AG08395 (cell line): ENCODE measurements at regions not wholly inside any gene's neighbourhood (a gene's known extent, or its start where the extent isn't known, plus 50 kb on each side); places are given as distances from the start of the nearest gene placed in this dataset.
A peak's percentile ranks its signal among the peaks of the same experiment; 100 is the strongest.

Source experiments
- DNase-seq: peaks from one replicate; pipeline ENCODE4 v3.0.0; 2012; ENCODE audit warnings: mixed read lengths, low spot score

DNA sequence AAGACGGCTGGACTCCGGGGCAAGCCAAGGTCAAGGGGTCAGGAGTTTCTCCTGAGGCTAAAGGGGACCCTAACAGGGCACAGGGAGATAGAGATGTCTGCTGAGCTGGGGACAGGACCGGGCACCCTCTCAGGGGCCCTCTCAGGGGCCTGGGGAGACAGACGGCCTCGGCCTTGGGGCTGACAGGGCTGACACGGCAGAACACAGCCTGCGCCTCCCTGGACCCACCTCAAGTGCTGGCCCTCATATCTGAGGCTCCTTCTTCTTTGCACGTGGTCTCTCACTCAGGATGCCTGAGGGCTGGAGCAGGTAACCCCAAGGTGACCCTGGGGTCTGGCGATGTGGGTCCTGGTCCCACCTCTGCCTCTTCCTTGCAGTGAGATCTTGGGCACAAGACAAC lies 186.9 kb upstream of the TNRC6C start:
- no peak for DNase-seq

DNA sequence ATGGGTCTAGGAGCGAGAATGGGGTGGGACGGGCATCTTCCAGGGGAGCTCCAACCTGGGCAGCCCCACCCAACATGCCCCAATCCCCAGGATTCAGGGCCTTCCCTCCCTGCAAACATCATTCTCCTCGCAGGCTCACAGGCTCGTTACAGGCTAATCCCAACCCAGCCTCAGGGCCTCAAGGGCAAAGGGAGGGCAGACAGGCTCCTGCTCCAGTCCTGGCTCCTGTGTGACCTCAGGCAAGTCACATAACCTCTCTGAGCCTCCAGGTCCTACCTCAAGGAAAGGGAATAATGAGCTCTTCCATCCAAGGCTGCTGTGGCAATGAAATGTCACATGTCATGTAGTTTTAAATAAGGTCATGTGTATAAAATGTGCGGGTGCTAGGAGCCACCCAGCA lies 186.5 kb upstream of the TNRC6C start:
- no peak for DNase-seq

DNA sequence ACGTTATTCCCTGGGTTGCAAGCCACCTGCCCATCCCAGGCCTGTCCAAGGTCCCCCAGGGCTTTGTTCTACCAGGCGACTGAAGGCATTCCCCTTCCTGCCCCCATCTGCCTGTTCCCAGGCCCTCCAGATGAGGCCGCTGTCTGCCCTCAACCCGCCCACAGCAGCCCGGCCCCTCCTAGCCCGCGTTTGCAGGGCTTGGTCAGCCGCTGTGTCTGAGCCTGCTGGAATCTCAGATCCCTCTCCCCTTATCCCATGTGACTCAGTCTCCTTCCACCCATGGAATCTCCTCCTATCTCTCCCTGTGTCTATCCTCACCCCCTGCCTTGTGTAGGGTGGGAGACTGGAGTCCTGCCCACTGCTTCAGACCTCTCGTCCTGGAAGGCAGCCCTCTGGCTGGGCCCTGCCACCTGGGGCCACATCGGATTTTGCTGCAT lies 186.0 kb upstream of the TNRC6C start:
- DNase-seq: peak; percentile 20

DNA sequence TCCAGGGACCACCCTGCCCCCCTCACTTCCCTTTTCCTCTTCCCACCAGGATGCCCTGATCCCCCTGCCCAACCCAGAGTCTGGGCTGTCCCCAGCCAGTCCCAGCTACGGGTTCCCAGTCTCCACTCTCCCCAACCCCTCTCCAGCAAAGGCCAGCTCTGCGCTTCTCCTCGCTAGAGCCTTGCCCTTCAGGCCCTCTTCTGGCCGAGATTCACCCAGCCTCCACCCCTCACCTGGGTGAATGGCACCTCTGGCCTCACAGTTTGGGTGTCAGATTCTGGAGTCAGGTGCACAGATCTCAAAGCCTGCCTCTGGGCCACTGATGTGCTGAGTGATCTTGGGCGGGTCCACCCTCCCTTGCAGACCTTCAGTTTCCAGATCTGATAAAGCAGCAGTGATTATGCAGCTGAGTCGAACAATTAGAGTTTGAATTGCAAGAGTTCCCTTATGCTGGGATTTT lies 185.6 kb upstream of the TNRC6C start:
- no peak for DNase-seq

DNA sequence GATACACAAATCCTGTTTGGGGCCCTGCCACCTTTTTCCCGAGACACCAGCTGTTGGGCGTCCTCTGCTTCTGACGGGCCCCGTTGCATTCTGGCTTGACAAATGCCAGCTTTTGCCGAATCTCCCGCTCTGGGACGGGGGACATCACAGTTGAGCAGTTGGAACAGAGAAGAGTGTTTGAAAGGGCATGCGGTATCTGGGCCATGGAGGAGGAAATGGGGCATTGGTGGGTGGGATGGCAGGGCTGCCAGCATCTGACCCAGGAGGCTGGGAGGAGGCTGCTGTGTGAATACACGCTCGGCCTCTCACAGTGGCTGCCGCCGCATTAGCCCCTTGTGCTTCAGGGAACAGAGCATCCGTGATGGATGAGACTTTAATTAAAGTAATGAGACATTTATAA lies 184.3 kb upstream of the TNRC6C start:
- DNase-seq: no peak

- peak; percentile 27 for DNase-seq
Measured at GRCh38 chr17:77778636-77779489, 179.6 kb upstream of the TNRC6C start.

- no peak for DNase-seq
Measured at GRCh38 chr17:77779711-77780539, 178.6 kb upstream of the TNRC6C start.

- no peak for DNase-seq
Measured at GRCh38 chr17:77781536-77781935, 177.0 kb upstream of the TNRC6C start.

DNA sequence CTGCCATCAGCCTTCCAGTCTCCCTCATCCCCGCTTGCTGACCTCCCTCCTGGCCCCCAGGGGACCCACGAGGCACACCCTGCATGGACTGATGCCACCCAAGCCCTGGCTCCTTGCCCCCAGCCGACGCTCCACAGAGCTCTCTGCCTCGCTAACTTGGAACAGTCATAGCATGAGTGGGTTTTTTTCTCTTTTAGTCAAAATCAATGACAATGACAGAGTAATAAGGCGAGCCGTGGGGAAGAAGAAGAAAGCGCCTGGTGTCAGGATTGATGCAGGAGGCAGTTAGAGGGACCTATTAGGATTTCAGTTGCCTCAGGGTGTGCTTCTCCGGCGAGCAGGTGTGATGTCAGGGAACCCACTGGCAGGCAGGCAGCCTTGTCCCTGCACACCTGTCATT lies 176.3 kb upstream of the TNRC6C start:
- DNase-seq: no peak

GRCh38 chr17:77782611-77783010 lies 175.9 kb upstream of the TNRC6C start:
- no peak for DNase-seq

DNA sequence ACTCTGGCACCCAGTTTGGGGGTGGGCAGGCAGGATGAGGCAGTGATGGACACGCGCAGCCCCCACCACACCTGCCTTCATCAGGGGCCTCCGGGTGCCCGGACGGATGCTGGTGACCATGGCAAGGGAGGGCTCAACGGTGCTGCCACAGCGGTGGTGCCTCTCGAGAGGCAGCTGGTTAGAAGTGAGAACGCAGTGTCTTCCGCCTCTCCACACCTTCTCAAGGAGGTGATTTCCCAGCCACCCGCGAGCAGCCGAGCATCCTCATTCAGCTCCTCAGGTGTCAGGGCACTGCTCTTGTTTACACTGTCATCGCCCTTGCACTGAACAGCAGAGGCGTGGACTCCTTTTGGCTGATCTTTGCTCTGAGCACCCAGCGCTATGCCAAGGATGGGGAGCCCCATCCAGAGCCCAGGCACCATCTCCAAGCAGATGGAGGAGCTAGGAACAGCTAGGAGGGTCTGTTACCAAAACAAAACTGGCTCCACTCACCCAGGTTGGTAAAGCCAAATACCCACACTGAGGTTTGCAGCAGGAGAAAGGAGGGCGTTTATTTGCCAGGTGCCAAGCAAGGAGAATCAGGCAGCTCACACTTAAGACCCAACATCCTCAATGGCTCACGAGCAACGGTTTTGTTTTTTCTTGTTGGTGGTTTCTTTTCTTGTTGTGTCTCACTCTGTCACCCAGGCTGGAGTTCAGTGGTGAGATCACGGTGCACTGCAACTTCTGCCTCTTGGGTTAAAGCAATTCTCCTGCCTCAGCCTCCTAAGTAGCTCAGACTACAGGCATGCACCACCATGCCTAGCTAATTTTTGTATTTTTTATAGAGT lies 174.3 kb upstream of the TNRC6C start:
- no peak for DNase-seq

- no peak for DNase-seq
Measured at GRCh38 chr17:77785312-77785905, 173.1 kb upstream of the TNRC6C start.

DNA sequence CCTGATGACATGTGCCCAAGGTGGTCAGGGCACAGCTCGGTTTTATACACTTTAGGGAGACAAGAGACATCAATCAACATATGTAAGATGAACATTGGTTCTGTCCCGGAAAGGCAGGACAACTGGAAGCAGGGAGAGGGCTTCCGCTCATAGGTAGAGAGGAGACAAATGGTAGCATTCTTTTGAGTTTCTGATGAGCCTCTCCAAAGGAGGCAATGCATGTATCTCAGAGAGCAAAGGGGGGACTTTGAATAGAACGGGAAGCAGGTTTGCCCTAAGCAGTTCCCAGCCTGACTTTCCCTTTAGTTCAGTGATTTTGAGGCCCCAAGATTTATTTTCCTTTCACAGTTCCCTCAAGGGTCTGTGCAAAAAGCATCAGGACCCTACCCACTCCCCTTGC lies 172.4 kb upstream of the TNRC6C start:
- DNase-seq: no peak

- DNase-seq: peak; percentile 28
Measured at GRCh38 chr17:77786740-77787505, 171.6 kb upstream of the TNRC6C start.

GRCh38 chr17:77790143-77790829 lies 168.2 kb upstream of the TNRC6C start:
- no peak for DNase-seq

DNA sequence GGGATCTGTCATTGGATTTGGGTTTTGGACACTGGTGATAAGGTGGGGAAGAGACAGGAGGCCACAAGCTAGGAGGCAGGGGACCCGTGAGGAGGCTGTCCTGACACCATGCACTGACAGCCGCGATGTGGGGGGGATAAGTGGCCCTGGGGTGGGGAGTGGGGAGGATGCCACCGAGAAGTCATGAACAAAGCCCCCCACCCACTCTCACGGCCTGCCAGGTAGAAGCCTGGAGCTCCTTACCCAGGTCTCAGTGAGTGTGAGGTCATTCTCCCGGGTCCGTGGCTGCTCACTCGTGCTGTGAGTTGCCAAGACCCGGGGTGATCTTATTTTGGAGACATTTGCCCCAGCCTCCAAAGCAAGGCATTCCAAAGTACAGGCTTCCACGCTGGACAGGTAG lies 165.9 kb upstream of the TNRC6C start:
- no peak for DNase-seq

- DNase-seq: no peak
Measured at GRCh38 chr17:77793146-77793970, 165.1 kb upstream of the TNRC6C start.

DNA sequence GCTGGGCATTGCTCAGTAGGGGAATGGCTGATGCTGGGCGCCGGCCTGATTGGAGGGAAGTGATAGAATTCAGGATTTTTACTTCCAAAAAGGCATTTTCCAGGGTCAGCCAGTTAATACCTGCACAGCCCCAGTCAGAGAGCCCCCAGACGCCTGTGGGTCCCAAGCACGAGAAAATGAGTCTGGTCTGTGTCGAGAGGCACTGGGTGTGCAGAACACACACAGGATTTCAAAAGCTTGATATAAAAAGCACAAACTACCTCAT lies 164.6 kb upstream of the TNRC6C start:
- no peak for DNase-seq

GRCh38 chr17:77794846-77795245 lies 163.7 kb upstream of the TNRC6C start:
- no peak for DNase-seq

DNA sequence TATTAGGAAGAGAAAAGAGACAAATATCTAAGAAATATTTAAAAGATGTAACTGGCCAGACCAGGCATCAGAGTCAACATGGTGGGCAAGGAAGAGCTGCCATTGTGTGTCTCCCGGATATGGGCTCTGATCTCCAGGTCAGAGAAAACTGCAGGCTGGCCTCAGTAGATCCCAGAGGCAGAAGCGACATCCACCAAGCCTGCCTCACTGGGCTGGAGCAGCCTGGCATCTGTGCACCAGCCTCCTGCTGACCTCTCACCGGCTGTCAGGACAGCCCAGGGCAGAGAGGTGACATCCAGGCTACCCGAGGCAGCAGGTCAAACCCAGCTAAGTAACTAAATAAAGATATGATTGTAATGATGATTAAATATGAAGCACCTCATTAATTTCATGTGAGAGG lies 162.8 kb upstream of the TNRC6C start:
- no peak for DNase-seq
